ENCODE measurements at regions not wholly inside any gene's neighbourhood (a gene's known extent, or its start where the extent isn't known, plus 50 kb on each side); places are given as distances from the start of the nearest gene placed in this dataset.

- Histone ChIP-seq H3K9me2 (ENCODE audit: insufficient read depth) (no peaks in the 10 kb centered on the region), H4K20me1 (ENCODE audit: insufficient read depth) (no peaks in the 10 kb centered on the region), H3K9me3 (ENCODE audit: control insufficient read depth in 1 of 2, insufficient read depth in 1 of 2, low read depth in 1 of 2, low read length in 2 of 2) (no peaks in the 10 kb centered on the region), H3K9ac (ENCODE audit: low read length) (no peak overlapping the region), H3K4me2 (ENCODE audit: low read length) (no peak overlapping the region), H3K4me1 (ENCODE audit: control insufficient read depth in 1 of 2, insufficient read depth in 2 of 2, low read length in 2 of 2) (no peaks in the 10 kb centered on the region), H3K27ac (ENCODE audit: low read depth, low read length) (no peak overlapping the region), H3K27me3 (ENCODE audit: insufficient read depth, low read length) (peaks cover 43% of the 10 kb centered on the region), H3K36me3 (ENCODE audit: control insufficient read depth in 1 of 2, insufficient read depth in 2 of 2, low read length in 2 of 2) (no peaks in the 10 kb centered on the region; a peak in 1 of 4 replicates), H3K79me2 (ENCODE audit: insufficient read depth, low read length) (no peaks in the 10 kb centered on the region), H2AFZ (ENCODE audit: low read depth, low read length, poor library complexity, severe bottlenecking) (no peak overlapping the region), H3K4me3 (replicated peaks in 1 of 2; ENCODE audit: low read depth in 1 of 2, low read length in 2 of 2) (no peak overlapping the region)
- no peak for DNase-seq (ENCODE audit: low read depth, low spot score)
- intact Hi-C loops (cut with micrococcal nuclease), result loop anchor here (5.0 kb wide), 1 partner anchor 584 kb away; no protein-coding TSS in a partner anchor
- CTCF ChIA-PET, result interaction anchor here (2.3 kb wide), 1 partner anchor 538 kb away, joined by 8 read pairs; no protein-coding TSS in a partner anchor
- no TSS peak for BruUV-seq (replicated peaks)
- RAD21 ChIA-PET (ENCODE audit: low non-redundant PET in 1 of 2, low total read pairs in 2 of 2, uncharacterized antibody in 2 of 2, unreplicated experiment in 2 of 2), result no interaction called here
- ATAC-seq, result no peak
- POLR2A ChIA-PET, result no interaction called here
- TF ChIP-seq JUND (IDR thresholded peaks at IDR 0.05) (no peak), CTCF (IDR thresholded peaks at IDR 0.05 in 2 of 3, conservative IDR thresholded peaks at IDR 0.05 in 1 of 3; ENCODE audit: borderline replicate concordance in 1 of 3, insufficient read depth in 1 of 3, low read depth in 2 of 3, low read length in 2 of 3) (peak in 2 of 3 experiments; percentile 35 to 54; a peak in 4 of 6 replicates), ATF3 (IDR thresholded peaks at IDR 0.05) (no peak), RAD21 (IDR thresholded peaks at IDR 0.05; ENCODE audit: low read depth) (peak; percentile 21; the same call in 1 of the 2 replicates), CEBPB (IDR thresholded peaks at IDR 0.05; ENCODE audit: low read depth) (no peak), POLR2AphosphoS5 (IDR thresholded peaks at IDR 0.05; ENCODE audit: low read depth, low read length) (no peak), ZBTB33 (IDR thresholded peaks at IDR 0.05; ENCODE audit: extremely low read depth, insufficient replicate concordance, low read length) (no peak), SIN3A (IDR thresholded peaks at IDR 0.05; ENCODE audit: low read depth) (no peak), REST (IDR thresholded peaks at IDR 0.05; ENCODE audit: low read depth) (no peak), EZH2 (IDR thresholded peaks at IDR 0.05) (no peak), FOSL1 (IDR thresholded peaks at IDR 0.05; ENCODE audit: low read depth) (no peak), POLR2A (IDR thresholded peaks at IDR 0.05; ENCODE audit: borderline replicate concordance, extremely low read depth, insufficient read depth, insufficient read length) (no peak), TCF7L2 (IDR thresholded peaks at IDR 0.05; ENCODE audit: borderline replicate concordance, extremely low read depth, insufficient read depth, insufficient read length) (no peak), SP1 (IDR thresholded peaks at IDR 0.05; ENCODE audit: low read depth) (no peak), ELF1 (IDR thresholded peaks at IDR 0.05; ENCODE audit: borderline replicate concordance, low read depth) (no peak), ZFX (IDR thresholded peaks at IDR 0.05) (no peak)
Measured at GRCh38 chr13:26112843-26113242, 61.0 kb upstream of the SHISA2 start.
